Limb (tissue), 2 donors: ENCODE measurements at regions not wholly inside any gene's neighbourhood (a gene's known extent, or its start where the extent isn't known, plus 50 kb on each side); places are given as distances from the start of the nearest gene placed in this dataset.
"Not testable (repeated sequence)": the region's sequence is repeated elsewhere in the genome, so short reads cannot be mapped to it uniquely, and the experiment has no call there.

ENCODE experiments used
- DNase-seq, 2 donors: peaks; one replicate each; pipeline ENCODE4 v3.0.0-alpha.2; 2016; ENCODE audit errors: extremely low spot score in 2 of 2

GRCh38 chr1:117753652-117754051, 147.8 kb downstream of the TENT5C start:
- no peak for DNase-seq

DNA sequence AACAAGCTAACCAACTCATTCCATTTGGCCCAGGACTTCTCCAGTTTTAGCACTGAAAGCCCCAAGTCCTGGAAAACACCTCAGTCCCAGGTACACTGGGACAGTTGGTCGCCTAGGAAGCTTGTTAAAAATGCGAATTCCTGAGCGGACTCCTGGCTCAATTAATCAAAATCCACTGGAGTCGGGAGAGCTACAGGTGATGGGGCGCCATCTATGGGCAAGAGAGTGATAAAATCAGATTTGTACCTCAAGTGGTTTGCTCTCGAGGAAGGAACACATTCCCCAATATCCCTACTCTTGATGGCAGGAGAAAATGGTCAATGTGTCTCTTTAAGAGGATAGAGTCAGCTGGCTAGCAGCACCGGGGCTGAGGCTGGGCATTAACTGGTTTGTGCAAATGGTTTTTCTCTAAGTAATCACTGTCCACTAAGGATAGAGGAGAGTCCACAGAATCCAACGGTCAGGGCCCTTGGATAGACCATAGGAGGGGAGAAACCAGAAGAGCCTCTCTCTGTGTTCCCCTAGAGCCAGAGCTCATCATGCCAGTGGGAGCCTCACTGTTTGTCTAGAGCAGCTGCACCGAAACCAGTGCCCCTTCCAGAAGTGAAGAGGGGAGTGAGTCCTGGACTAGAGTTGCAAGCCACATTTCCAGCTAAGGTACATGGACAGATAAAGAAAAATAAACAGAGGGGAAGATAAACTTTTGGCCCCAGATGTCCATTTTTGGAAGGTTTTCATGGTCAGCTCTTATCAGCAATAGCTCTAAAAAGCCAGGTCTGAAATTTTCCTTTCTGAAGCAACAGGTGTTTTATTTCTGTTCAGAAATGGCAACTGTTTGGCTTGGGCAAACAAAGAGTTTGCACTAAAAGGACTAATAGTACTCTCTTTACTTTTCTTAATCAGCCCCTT, 148.5 kb downstream of the TENT5C start:
- peak; percentile 55 to 60 for DNase-seq

DNA sequence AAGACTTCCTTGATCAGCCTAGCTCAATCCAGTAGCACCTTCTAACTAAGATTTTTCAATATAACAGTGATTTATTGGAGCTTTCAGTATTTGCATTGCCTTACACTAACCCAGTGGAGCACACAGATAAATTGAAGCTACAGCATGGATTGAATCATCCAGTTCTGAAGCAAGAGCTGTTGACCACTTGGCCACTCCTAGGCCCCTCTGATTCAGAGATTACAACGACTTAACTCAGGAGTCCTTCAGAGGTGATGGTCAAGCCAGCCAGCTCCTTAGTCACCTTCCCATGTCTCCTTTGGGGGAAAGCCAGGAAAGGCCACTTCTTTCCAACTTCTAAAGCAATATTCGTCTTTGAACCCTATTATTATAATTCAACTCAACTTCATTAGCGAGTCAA, 151.8 kb downstream of the TENT5C start:
- DNase-seq = no peak

DNA sequence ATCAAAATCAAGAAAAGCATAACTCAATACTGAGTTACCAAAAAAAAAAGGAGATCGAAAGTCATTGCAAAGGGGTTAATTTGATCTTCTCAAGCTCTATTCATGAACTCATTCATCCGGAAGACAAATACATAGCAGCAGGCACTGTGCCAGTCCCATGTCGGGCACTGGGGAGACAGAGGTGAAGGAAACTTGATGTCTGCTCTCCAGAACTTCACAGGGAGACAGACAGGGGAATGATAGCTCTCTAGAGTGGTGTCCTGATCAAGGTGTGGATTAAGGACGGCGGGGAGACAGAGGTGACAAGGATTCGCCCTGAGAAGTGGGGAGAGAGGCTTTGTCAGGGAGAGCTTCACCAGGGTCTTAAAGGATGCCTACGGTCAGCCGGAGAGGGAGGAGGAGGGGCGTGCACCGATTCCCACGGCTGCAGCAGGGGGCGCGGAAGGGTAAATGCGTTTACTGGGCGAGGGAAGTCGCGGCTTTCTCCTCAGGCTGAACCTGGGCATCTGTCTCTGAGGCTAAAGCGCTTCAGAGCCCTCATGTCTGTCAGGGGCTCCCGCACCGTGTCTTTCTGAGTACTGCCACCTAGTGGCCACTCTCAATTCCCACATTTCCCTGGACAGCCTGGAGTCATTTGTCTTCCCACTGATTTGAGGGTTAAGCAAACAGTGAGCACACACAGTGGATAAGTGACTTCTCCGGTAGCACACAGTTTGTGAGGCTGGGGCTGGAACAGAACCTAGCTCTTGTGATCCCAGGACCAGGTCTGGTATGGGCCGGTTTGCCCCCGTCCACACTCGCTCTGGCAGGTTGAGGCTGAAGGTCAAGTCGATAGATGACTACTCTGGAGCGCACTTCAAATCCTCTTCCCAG, 152.8 kb downstream of the TENT5C start:
- peak; percentile 81 to 82 for DNase-seq

DNA sequence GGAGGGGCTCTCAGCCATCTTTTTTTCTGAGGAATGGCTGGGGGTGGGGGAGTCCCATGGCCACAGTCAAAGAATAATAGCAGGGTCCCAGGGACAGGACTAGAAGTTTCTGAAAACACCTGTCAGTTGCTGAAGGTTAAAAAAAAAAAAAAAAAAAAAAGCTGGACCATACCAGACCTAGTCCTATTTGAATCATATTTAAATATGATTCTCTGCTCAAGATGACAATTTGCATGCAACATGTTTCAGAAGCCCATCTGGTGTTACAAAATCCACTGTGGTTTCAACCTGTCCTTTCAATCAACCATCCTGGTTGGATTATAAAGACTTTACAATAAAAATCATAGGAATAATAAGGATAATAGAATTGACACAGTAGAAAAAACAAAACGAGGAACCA, 153.7 kb downstream of the TENT5C start:
- no peak for DNase-seq

- no peak for DNase-seq
These were observed 154.2 kb downstream of the TENT5C start for GRCh38 chr1:117760069-117760468.

- no peak for DNase-seq
These were observed 154.6 kb downstream of the TENT5C start for GRCh38 chr1:117760485-117760884.

GRCh38 chr1:117767756-117768155, 161.7 kb downstream of the GDAP2 start:
- DNase-seq = not testable (repeated sequence)

DNA sequence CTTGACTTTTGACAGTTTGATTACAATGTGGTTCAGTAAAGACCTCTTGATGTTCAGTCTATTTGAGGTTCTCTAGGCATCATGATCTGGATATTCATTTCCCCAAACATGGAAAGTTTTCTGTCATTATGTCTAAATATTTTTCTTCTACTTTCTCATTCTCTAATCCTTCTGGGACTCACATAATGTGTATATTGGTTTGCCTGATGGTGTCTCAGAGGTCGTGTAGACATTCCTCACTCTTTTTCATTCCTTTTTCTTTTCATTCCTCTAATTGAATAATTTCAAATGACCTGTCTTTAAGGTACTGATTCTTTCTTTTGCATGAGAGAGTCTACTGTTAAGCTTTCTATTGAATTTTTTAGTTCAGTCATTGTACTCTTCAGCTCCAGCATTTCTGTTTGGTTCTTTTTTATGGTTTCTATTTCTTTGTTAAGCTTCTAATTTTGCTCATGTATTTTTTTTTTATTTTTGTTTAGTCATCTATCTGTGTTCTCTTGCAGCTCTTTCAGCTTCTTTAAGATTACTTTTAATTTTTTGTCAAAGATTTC, 158.4 kb downstream of the GDAP2 start:
- no peak for DNase-seq

GRCh38 chr1:117779364-117779763, 150.1 kb downstream of the GDAP2 start:
- no peak for DNase-seq

- DNase-seq = peak; percentile 45 to 51
These were observed 148.5 kb downstream of the GDAP2 start for GRCh38 chr1:117780687-117781475.

GRCh38 chr1:117782056-117782455, 147.4 kb downstream of the GDAP2 start:
- no peak for DNase-seq

DNA sequence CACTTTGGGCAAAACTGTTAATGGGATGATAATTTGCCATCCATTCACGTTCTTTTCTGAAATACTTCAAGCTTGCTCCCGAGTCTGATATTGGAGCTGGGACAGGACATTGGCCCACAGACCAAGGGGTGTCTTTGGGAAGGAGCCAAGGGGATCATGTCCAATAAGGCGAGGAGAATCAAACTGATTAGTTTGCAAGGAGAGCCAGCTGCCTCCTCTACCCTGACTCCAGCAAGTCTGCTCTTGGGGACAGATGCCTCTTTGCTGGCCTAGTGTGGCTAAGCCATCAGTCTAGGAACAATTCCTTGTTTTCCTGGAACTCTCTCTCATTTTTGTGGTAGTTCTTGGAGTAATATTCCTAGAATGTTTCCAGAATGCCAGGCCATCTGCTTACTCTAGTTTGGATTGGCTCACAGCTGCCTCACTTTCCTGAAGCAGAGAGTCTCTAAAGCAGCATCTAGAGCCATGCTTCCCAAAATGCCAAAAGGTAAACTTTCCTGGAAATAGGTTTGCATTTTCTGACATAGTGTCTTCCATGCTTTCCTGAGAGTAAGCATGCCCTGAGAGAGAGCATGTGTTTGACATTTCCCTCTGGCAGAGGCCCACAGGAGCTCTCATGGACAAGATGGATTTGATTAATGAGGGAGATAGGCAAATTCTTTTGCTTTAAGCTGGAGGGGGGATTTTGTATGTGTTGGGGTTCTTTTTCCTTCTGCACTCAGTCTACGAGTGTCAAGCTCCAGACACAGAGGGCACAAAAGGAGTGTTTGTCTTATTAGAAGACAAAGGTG, 145.6 kb downstream of the GDAP2 start:
- DNase-seq = peak in 1 of 2 donors; percentile 34

DNA sequence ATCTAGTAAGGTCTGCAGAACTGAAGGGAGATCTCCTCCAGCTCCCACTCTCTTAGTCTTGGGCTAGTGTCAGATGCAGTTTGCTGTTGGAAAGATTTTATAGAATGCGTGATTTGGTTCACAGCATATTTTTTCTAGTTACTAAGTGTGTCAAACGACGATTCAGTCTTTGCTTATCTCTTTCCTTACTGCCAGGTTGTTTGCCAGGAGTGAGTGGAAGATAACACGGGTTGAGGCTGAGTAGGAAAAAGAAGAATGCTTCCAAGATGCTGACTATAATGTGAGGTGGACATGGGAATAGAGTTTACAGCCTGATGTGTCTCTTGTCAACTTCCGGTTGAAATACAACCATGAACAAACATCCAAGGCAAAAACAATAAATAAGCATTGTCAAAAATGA, 141.4 kb downstream of the GDAP2 start:
- DNase-seq = no peak

- no peak for DNase-seq
These were observed 136.0 kb downstream of the GDAP2 start for GRCh38 chr1:117793413-117793812.

GRCh38 chr1:117794073-117794472, 135.3 kb downstream of the GDAP2 start:
- no peak for DNase-seq

- no peak for DNase-seq
These were observed 134.2 kb downstream of the GDAP2 start for GRCh38 chr1:117795190-117795589.

- no peak for DNase-seq
These were observed 133.6 kb downstream of the GDAP2 start for GRCh38 chr1:117795792-117796191.

DNA sequence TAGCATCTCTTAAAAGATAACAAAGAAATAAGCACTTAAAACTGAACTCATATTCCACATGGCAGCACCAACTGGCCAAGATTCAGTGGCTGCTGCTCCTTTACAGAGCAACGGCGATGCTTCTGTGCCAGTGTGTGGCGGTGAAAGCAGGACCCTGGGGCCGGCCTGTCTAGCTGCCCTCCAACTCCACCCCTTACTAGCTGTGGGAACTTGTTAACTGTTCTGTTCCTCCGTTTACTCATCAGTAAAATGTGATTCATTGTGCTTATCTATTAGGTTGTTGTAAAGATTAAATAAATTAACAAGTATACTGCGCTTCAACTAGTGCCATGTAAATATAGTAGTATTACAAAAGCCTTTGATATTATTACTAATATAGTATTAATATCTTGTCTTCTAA, 133.2 kb downstream of the GDAP2 start:
- DNase-seq = no peak

DNA sequence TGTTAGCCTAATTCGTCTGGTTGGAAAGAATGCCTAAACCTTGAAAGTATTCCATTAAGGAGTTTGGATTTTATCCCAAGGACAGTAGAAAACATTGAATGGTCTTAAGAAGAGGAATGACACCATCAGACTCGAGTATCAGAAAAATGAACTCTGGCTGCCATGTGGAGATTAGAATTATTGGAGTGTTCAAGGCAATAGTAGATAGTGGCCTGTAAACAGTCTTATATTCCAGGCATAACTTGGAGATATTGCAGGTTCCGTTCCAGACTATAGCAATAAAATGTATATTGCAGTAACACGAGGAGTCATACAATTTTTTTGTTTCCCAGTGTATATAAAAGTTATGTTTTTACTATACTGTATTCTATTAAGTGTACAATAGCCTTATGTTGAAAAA, 130.9 kb downstream of the GDAP2 start:
- no peak for DNase-seq
